Activated naive CD4-positive, alpha-beta T cell treated with anti-CD3 and anti-CD28 coated beads, Interleukin-2, amount 50 U/mL, for 72 hours (primary cell): ENCODE measurements at regions not wholly inside any gene's neighbourhood (a gene's known extent, or its start where the extent isn't known, plus 50 kb on each side); places are given as distances from the start of the nearest gene placed in this dataset.
"Not testable (repeated sequence)": the region's sequence is repeated elsewhere in the genome, so short reads cannot be mapped to it uniquely, and the experiment has no call there.

ENCODE experiments used
- ATAC-seq, 2 donors: fragments of 150-1000 bp; cut with Tn5 transposase; 2 replicates each; pipeline ENCODE4 v1.10.0; 2021; ENCODE audit warnings: mild to moderate bottlenecking in 2 of 2, moderate library complexity in 2 of 2
- DNase-seq, 2 donors: peaks; one replicate each; pipeline ENCODE4 v3.0.0; 2021 to 2022; ENCODE audit warnings: low spot score in 2 of 2
- H3K27ac Mint-ChIP-seq, 2 donors: one replicate each; pipeline ENCODE4 v1.8.0; 2022; ENCODE audit warnings: mild to moderate bottlenecking in 2 of 2, mixed read lengths in 2 of 2
- H3K36me3 Mint-ChIP-seq, 2 donors: one replicate each; pipeline ENCODE4 v1.8.0; 2022; ENCODE audit warnings: mixed read lengths in 2 of 2
- H3K9me3 Mint-ChIP-seq, 2 donors: one replicate each; pipeline ENCODE4 v1.8.0; 2022; ENCODE audit warnings: mixed read lengths in 2 of 2

DNA sequence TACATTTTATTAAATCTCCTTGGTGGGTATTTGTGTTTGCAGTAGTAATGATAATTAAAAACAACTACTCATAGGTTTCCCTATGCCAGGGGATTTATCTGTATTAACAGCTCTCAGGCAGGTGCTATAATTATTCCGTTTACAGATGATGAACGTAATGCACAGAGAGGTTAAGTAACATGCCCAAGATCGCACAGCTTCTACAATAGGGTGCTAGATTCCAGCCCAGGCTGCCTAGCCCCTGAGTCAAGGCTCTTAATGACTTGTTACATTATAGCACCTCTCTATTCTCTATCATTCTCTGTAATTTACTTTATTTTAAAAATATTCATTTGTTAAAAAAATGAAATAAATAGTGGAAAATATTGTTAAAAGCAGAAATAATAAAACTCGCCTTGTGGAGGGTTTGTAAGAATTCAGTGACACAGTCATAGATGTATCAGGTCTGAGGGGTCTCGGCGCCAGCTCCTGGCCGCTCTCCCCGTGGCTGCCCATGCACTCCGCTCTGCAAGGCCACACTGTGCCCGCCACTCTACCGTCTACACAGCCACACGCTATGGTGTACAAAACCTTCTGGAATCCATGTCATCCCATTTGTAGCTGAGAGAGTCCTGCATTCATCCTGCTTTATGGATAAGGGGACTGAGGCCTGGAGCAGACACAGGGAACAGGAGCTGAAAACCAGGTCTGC is 562.2 kb downstream of the MATN1 start:
- ATAC-seq, result no peak
- no peaks in the 10 kb centered on the region for H3K36me3 Mint-ChIP-seq
- DNase-seq, result no peak
- H3K27ac Mint-ChIP-seq, result no peak overlapping the region
- peaks cover 0 to 3% of the 10 kb centered on the region in 2 donors for H3K9me3 Mint-ChIP-seq

DNA sequence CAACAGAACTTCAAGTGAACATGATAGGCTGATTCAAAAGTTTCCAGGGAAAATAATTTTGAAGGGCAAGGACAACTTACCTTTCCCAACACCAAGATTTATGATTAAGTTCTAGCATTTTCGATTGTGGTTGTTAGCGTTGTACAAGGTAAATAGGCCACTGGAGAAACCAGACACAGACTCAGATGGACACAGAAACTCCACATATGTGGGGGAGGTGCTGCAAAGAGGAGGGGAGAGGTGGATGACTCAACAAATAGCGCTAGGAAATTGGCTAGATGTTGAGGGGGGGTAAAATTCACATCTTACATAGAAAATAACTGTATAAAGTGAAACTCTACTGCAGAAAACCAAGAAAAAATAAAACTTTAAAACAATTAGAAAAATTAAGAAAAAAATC is 564.4 kb downstream of the MATN1 start:
- H3K9me3 Mint-ChIP-seq, result peaks cover 3 to 7% of the 10 kb centered on the region in 2 donors
- H3K36me3 Mint-ChIP-seq, result no peaks in the 10 kb centered on the region
- no peak for ATAC-seq
- no peak for DNase-seq
- H3K27ac Mint-ChIP-seq, result no peak overlapping the region

DNA sequence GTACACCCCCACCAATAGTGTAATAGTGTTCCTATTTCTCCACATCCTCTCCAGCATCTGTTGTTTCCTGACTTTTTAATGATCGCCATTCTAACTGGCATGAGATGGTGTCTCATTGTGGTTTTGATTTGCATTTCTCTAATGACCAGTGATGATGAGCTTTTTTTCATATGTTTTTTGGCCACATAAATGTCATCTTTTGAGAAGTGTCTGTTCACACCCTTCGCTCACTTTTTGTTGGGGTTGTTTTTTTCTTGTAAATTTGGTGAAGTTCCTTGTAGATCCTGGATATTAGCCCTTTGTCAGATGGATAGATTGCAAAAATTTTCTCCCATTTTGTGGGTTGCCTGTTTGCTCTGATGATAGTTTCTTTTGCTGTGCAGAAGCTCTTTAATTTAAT is 567.7 kb downstream of the MATN1 start:
- not testable (repeated sequence) for ATAC-seq, H3K27ac Mint-ChIP-seq, H3K9me3 Mint-ChIP-seq, H3K36me3 Mint-ChIP-seq, DNase-seq

DNA sequence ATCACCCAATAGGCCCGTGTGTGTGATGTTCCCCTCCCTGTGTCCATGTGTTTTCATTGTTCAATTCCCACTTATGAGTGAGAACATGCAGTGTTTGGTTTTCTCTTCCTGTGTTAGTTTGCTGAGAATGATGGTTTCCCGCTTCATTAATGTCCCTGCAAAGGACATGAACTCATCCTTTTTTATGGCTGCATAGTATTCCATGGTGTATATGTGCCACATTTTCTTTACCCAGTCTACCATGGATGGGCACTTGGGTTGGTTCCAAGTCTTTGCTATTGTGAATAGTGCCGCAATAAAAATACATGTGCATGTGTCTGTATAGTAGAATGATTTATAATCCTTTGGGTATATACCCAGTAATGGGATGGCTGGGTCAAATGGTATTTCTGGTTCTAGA is 568.1 kb downstream of the MATN1 start:
- H3K36me3 Mint-ChIP-seq, H3K27ac Mint-ChIP-seq, H3K9me3 Mint-ChIP-seq, ATAC-seq, DNase-seq: not testable (repeated sequence)

DNA sequence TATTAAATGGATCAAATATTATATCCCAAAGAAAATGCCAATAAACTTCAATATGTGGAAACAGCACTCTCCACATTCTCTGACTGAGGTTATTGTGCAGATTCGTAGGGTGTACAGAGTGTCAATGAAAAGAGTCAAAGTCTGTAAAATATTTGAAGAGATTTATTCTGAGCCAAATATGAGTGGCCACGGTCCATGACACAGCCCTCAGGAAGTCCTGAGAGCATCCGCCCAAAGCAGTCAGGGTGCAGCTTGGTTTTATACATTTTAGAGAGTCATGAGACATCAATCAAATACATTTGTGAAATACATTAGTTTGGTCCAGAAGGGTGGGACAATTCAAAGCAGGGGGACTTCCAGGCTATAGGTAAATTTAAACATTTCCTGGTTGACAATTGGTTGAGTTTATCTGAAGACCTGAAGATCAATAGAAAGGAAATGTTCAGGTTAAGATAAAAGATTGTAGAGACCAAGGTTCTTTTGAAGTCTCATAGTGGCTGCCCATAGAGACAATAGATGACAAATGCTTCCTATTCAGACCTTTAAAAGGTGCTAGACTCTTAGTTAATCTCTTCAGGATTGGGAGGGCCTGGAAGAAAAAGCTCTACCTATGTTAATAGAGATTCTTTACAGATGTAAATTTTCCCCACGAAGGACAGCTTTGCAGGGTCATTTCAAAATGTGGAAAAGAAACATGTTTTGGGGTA is 569.5 kb downstream of the MATN1 start:
- Mint-ChIP-seq H3K36me3 (peaks cover 0 to 8% of the 10 kb centered on the region in 2 donors), H3K9me3 (peaks cover 7 to 10% of the 10 kb centered on the region in 2 donors), H3K27ac (no peak overlapping the region)
- no peak for ATAC-seq
- DNase-seq, result no peak

DNA sequence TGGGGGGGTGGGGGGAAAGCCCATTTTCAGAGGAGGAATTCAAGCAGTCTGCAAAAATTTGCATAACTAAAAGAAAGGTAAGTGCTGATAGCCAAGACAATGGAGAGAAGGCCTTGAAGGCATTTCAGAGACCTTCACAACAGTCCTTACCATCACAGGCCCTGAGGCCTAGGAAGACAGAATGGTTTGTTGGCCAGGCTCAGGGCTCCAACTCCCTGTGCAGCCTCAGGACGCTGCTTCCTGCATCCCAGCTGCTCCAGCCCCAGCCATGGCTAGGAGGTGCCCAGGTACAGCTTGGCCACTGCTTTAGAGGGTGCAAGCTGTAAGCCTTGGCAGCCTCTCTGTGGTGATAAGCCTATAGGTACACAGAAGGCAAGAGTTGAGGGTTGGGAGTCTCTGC is 571.6 kb downstream of the MATN1 start:
- Mint-ChIP-seq H3K9me3 (peaks cover 7 to 9% of the 10 kb centered on the region in 2 donors), H3K36me3 (peaks cover 0 to 8% of the 10 kb centered on the region in 2 donors), H3K27ac (no peak overlapping the region)
- DNase-seq (no peak), ATAC-seq (no peak)

DNA sequence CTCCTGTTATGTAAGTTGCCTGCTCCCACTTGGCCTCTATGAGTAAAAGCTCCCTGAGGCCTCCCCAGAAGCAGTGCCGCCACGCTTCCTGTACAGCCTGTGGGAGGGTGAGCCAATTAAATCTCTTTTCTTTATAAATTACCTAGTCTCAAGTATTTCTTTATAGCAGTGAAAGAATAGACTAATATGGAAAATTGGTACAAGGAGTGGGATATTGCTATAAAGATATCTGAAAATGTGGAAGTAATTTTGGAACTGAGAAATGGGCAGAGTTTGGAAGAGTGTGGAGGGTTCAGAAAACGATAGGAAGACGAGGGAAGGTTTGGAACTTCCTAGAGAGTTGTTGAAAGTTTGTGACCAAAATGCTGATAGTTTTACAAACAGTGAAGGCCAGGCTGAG is 572.3 kb downstream of the MATN1 start:
- DNase-seq (no peak), ATAC-seq (no peak)
- Mint-ChIP-seq H3K27ac (no peak overlapping the region), H3K9me3 (peaks cover 7% of the 10 kb centered on the region in 2 donors), H3K36me3 (peaks cover 0 to 8% of the 10 kb centered on the region in 2 donors)

DNA sequence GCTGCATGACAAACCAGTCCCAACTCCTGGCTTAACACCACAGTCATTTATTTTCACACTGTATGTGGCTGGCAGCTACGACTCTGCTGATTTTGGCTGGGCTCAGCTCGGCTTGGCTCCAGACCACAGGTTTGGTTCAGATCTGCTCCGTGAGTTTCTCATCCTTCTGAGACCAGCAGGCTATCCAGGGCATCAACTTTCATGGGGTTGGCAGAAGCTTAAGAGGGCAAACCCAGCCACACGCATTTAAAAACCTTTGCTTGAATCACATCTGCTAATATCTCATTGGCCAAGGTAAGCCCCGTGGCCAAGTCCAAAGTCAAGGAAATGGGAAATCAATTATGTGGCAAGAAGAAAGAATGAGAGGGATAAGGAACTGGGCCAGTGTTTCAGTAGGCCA is 574.2 kb downstream of the MATN1 start:
- DNase-seq, result no peak

DNA sequence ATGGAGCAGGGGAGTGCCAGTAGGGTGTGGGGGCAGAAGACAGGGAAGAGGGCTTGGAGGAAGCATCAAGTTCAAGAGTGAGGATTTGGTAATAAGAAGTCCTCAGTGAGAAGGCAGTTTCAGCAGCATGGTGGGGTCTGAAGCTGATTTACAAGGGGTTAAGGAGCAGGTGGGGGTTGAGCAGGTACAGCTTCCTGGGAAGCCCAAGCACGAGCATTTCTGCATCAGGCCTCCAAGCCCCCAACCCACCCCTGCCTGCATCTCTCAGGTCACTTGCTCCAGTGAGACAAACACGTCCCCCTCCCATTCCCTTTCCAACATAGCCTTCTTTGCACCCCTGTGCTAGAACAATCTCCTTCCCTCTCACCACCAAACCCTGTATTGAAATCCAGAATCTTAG is 574.7 kb downstream of the MATN1 start:
- ATAC-seq, result no peak
- Mint-ChIP-seq H3K27ac (peak overlapping the region in 1 of 2 donors; percentile 48), H3K36me3 (peaks cover 0 to 8% of the 10 kb centered on the region in 2 donors), H3K9me3 (peaks cover 0 to 10% of the 10 kb centered on the region in 2 donors)
- no peak for DNase-seq

More for the DNA sequence above, 574.2 kb downstream of the MATN1 start:
- no peak for ATAC-seq
- peaks cover 0 to 8% of the 10 kb centered on the region in 2 donors for H3K36me3 Mint-ChIP-seq
- peaks cover 0 to 7% of the 10 kb centered on the region in 2 donors for H3K9me3 Mint-ChIP-seq
- H3K27ac Mint-ChIP-seq, result no peak overlapping the region

DNA sequence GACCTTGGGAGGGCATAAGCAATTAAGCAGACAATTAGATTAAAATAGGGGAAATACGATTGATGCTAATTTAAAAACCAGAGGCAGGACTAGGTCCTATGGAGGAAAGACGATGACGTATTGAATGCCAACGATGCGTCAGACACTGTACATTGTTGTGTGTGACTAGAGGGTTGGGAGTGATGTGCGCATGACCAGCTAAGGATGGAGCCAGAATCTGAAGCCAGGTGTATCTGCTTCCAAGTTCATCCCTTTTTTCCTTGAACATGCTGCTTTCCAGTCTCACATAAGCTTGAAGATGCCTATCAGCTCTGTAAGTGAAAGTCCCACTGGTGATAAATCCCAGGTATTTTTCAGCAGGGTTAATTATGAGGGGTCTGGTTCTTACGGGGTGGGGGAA is 576.2 kb downstream of the MATN1 start:
- no peak for DNase-seq
- no peak for ATAC-seq
- peaks cover 0 to 10% of the 10 kb centered on the region in 2 donors for H3K9me3 Mint-ChIP-seq
- H3K36me3 Mint-ChIP-seq, result peaks cover 0 to 8% of the 10 kb centered on the region in 2 donors
- H3K27ac Mint-ChIP-seq, result no peak overlapping the region

DNA sequence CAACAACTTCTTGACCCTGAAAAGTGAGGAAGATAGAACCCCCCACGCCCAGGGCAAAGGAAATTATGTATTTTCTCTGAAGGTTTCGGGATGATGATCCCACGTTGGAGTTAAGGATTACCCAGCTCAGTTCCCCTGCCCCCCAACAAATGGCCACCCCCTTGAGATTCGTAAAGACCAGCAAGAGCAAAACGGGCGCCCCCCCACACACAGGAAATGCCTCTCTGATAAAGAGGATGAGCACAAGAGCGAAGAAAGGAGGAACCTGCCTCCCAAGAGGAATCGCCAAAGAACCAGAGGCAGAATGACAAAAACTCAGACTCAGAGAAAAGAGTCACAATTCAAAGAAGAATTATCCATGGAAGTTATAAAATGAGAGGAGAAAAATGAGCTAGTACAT is 576.9 kb downstream of the MATN1 start:
- peaks cover 0 to 6% of the 10 kb centered on the region in 2 donors for H3K36me3 Mint-ChIP-seq
- DNase-seq, result no peak
- H3K27ac Mint-ChIP-seq, result no peak overlapping the region
- ATAC-seq, result no peak
- peaks cover 0 to 8% of the 10 kb centered on the region in 2 donors for H3K9me3 Mint-ChIP-seq

DNA sequence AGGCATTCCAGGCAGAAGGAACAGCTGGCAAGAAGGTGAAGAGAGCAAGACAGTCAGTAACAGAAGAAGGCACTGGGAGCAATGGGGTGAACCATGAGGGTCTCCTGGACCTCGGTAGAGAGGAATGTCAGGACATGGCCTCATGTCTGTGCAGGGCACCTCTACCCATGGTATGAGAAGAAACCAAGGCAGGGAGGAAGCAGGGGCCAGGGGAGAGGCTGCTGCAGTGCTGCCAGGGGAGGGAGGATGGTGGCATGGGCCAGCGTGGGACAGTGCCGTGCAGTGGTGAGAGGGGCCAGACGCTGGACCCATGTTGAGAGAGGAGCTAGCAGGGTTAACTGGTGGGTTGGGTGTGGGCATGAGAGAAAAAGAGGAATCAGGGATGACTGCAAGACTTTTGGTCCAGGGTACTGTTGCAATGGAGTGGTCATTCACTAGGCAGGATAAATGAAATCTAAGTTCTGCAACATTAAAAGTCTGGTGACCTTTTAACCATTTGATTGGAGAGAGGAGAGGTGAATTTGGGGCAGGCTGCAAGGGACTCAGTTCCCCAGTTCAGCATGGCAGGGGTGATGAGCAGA is 577.6 kb downstream of the MATN1 start:
- no peak for ATAC-seq
- H3K27ac Mint-ChIP-seq, result no peak overlapping the region

DNA sequence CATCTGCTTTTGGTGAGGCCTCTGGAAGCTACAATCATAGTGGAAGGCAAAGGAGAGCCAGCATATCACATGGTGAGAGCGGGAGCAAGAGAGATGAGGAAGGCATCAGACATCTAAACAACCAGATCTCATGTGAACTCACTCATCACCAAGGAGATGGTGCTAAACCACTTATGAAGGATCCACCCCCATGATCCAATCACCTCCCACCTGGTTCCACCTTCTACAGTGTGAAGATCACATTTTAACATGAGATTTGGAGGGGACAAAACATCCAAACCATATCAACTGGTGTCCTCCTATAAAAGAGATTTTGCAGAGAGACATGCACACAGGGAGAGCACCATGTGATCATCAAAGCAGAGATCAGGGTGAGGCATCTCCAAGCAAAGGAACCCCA is 578.6 kb downstream of the MATN1 start:
- ATAC-seq (no peak), DNase-seq (no peak)
- no peaks in the 10 kb centered on the region for H3K36me3 Mint-ChIP-seq
- H3K9me3 Mint-ChIP-seq, result peaks cover 0 to 3% of the 10 kb centered on the region in 2 donors
- H3K27ac Mint-ChIP-seq, result no peak overlapping the region

More for the DNA sequence above, 577.6 kb downstream of the MATN1 start:
- no peak for DNase-seq
- Mint-ChIP-seq H3K36me3 (no peaks in the 10 kb centered on the region), H3K9me3 (peaks cover 0 to 3% of the 10 kb centered on the region in 2 donors)

DNA sequence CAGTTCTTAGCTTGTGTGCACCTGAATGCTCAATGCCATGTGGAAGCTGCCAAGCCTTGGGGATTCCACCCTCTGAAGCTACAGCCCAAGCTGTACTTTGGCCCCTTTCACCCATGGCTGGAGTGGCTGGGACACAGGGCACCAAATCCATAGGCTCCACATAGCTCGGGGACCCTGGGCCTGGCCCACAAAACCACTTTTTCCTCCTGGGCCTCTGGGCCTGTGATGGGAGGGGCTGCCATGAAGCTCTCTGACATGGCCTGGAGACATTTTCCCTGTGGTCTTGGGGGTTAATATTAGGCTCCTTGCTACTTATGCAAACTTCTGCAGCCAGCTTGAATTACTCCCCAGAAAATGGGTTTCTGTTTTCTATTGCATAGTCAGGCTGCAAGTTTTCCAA is 579.9 kb downstream of the MATN1 start:
- no peaks in the 10 kb centered on the region for H3K36me3 Mint-ChIP-seq
- ATAC-seq (no peak), DNase-seq (no peak)
- peaks cover 0 to 3% of the 10 kb centered on the region in 2 donors for H3K9me3 Mint-ChIP-seq
- no peak overlapping the region for H3K27ac Mint-ChIP-seq

DNA sequence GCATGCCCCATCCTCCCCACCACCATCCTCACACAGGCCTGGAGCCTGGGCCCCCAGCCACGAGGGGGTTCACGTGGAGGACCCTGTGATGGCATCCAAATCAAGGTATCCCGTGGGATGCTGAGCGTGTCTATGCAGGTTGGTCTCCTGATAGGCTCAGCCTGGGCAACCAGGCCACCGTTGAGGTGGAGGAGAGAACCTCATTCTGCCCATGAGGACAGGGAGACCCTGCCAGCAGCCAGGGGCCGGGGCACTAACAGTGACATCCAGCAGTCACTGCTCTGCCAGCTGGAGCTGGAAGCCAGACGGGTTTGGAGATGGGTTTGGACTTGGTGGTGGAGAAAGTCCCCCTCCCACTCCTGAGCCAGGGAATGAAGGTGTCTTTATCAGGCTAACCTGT is 582.8 kb downstream of the MATN1 start:
- no peak overlapping the region for H3K27ac Mint-ChIP-seq
- H3K36me3 Mint-ChIP-seq, result no peaks in the 10 kb centered on the region
- DNase-seq, result no peak
- peaks cover 0 to 3% of the 10 kb centered on the region in 2 donors for H3K9me3 Mint-ChIP-seq
- ATAC-seq, result no peak

DNA sequence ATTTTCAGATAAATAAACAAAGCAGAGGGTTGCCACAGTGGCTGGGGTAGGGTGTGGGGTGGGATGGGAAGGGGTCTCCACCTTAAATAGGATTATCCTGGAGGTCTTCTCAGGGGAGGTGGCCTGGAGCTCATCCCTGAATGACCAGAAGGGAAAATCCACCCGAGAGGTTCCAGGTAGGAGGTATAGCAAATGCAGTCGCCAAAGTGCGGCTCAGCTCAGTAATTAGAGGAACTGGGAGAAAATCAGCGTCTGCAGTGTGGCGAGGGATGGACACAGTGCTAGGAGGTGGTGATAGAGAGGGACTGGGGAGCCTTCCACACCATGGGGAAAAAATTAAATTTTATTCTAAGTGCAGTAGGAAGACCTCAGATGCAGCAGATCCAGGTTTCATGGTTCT is 584.5 kb downstream of the MATN1 start:
- Mint-ChIP-seq H3K36me3 (no peaks in the 10 kb centered on the region), H3K27ac (no peak overlapping the region), H3K9me3 (peaks cover 0 to under 1% of the 10 kb centered on the region in 2 donors)
- ATAC-seq, result no peak
- DNase-seq, result no peak

DNA sequence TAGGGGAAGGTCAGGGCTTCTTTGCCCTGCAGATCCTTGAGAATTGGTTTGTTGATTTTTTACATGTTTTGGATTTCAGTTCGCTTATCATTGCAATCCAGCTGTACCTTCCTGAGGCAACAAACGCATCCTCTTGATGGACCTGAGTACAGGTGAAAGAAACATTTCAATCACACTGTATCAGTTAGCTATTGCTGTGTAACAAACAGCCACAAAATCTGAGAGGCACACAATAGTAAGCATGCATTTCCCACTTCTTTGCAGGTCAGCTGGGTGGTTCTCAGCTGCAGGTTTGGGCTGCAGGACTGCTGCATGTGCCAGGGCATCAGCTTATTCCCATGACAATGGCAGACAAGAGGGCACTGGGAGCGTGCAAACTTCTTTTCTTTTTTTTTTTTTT is 586.4 kb downstream of the MATN1 start:
- ATAC-seq (no peak), DNase-seq (no peak)
- H3K36me3 Mint-ChIP-seq, result no peaks in the 10 kb centered on the region
- H3K9me3 Mint-ChIP-seq, result no peaks in the 10 kb centered on the region
- H3K27ac Mint-ChIP-seq, result no peak overlapping the region
